SK-N-SH (cell line): ENCODE measurements at regions not wholly inside any gene's neighbourhood (a gene's known extent, or its start where the extent isn't known, plus 50 kb on each side); places are given as distances from the start of the nearest gene placed in this dataset.

Source experiments
- CTCF ChIA-PET: fragments of 300-600, 350-600 bp; formaldehyde crosslinking; extraction: SDS; loops from one replicate; lab custom pipeline; 2021; lab: Yijun Ruan, JAX
- POLR2A ChIA-PET: fragments of 350-600 bp; sonication (Branson Sonifier 250); formaldehyde crosslinking; extraction: SDS; loops from one replicate; lab custom pipeline; 2020; ENCODE audit warnings: antibody characterized with exemption, inconsistent platforms; lab: Yijun Ruan, JAX
- DNase-seq: peaks from one replicate; pipeline ENCODE4 v3.0.0; 2012
- H2AFZ ChIP-seq: fragments of 200-600 bp; sonication (generic); 2 replicates; pipeline ENCODE4 v1.8.1; 2016; ENCODE audit warnings: antibody characterized with exemption, mild to moderate bottlenecking, low read depth
- H3F3A ChIP-seq: fragments of 200-600 bp; sonication (generic); replicated peaks from 2 replicates; pipeline ENCODE3; 2016; ENCODE audit warnings: antibody characterized with exemption, mild to moderate bottlenecking; ENCODE audit not compliant: insufficient read depth
- H3K27ac ChIP-seq, 2 experiments: fragments of 200-500 bp in 1 of 2; fragments of 200-600 bp in 1 of 2; sonication (Bioruptor generic) in 1 of 2; sonication (generic), shearing (Covaris generic) in 1 of 2; 2 replicates each; pipeline versions ENCODE4 v1.5.1 to v1.6.1; 2014 to 2016; ENCODE audit warnings: low read depth in 2 of 2, inconsistent platforms in 1 of 2, low read length in 1 of 2, mild to moderate bottlenecking in 1 of 2, mixed read lengths in 1 of 2
- H3K27me3 ChIP-seq: fragments of 200-600 bp; sonication (generic), shearing (Covaris generic); 2 replicates; pipeline ENCODE4 v1.6.1; 2016; ENCODE audit warnings: mixed run types; ENCODE audit not compliant: insufficient read depth
- H3K36me3 ChIP-seq, 2 experiments: fragments of 200-500 bp in 1 of 2; fragments of 200-600 bp in 1 of 2; sonication (Bioruptor generic) in 1 of 2; sonication (generic) in 1 of 2; replicated peaks in 1 of 2; 2 replicates each; pipeline versions ENCODE3 to v1.5.1; 2014 to 2016; ENCODE audit warnings: low read length in 1 of 2, mild to moderate bottlenecking in 1 of 2; ENCODE audit not compliant: insufficient read depth in 2 of 2, control insufficient read depth in 1 of 2
- H3K4me1 ChIP-seq, 2 experiments: fragments of 200-500 bp in 1 of 2; fragments of 200-600 bp in 1 of 2; sonication (Bioruptor generic) in 1 of 2; sonication (generic), shearing (Covaris generic) in 1 of 2; 2 replicates each; pipeline versions ENCODE4 v1.5.1 to v1.6.1; 2014 to 2016; ENCODE audit warnings: low read depth in 1 of 2, low read length in 1 of 2, mixed run types in 1 of 2; ENCODE audit not compliant: insufficient read depth in 2 of 2, control insufficient read depth in 1 of 2
- H3K4me2 ChIP-seq: fragments of 200-600 bp; sonication (generic), shearing (Covaris generic); 2 replicates; pipeline ENCODE4 v1.6.1; 2017; ENCODE audit warnings: mixed run types
- H3K4me3 ChIP-seq, 2 experiments: fragments of 200-500 bp in 1 of 2; fragments of 200-600 bp in 1 of 2; sonication (Bioruptor generic) in 1 of 2; sonication (generic), shearing (Covaris generic) in 1 of 2; 2 replicates each; pipeline versions ENCODE4 v1.5.1 to v1.8.1; 2014 to 2016; ENCODE audit warnings: low read depth in 2 of 2, inconsistent platforms in 1 of 2, low read length in 1 of 2, mild to moderate bottlenecking in 1 of 2, mixed read lengths in 1 of 2, moderate library complexity in 1 of 2
- H3K79me2 ChIP-seq: fragments of 200-600 bp; sonication (generic); 2 replicates; pipeline ENCODE4 v1.8.1; 2017; ENCODE audit warnings: mild to moderate bottlenecking; ENCODE audit not compliant: insufficient read depth
- H3K9ac ChIP-seq: fragments of 200-600 bp; sonication (generic); 2 replicates; pipeline ENCODE4 v1.6.1; 2017; ENCODE audit warnings: mixed run types
- H3K9me2 ChIP-seq: fragments of 200-600 bp; sonication (generic); 2 replicates; pipeline ENCODE4 v1.6.1; 2017; ENCODE audit warnings: mixed run types
- H3K9me3 ChIP-seq: fragments of 200-600 bp; sonication (generic); 2 replicates; pipeline ENCODE4 v1.6.1; 2017; ENCODE audit warnings: mixed run types, mild to moderate bottlenecking, moderate library complexity
- H4K20me1 ChIP-seq: fragments of 200-600 bp; sonication (generic); 2 replicates; pipeline ENCODE4 v1.6.1; 2017; ENCODE audit warnings: mild to moderate bottlenecking, mixed run types; ENCODE audit not compliant: insufficient read depth
- CHD2 ChIP-seq: fragments of 150-350 bp; IDR thresholded peaks from 2 replicates; pipeline ENCODE4 v1.6.1; 2018; ENCODE audit warnings: low read length; ENCODE audit not compliant: partially characterized antibody
- EP300 ChIP-seq, 2 experiments: IDR thresholded peaks; 2 replicates each; pipeline versions ENCODE4 v1.4.0 to v1.6.1; 2012; ENCODE audit warnings: borderline replicate concordance in 1 of 2, low read depth in 1 of 2, low read length in 1 of 2
- EZH2phosphoT487 ChIP-seq: fragments of 200-600 bp; sonication (generic); IDR thresholded peaks from 2 replicates; pipeline ENCODE4 v1.6.1; 2017; ENCODE audit warnings: low read depth, mixed run types, mild to moderate bottlenecking, antibody characterized with exemption, moderate library complexity, borderline replicate concordance
- FOSL2 ChIP-seq: IDR thresholded peaks from 2 replicates; pipeline ENCODE4 v1.4.0; 2012; ENCODE audit warnings: low read depth, mild to moderate bottlenecking, moderate library complexity, borderline replicate concordance
- FOXJ3 ChIP-seq: sonication (generic); formaldehyde crosslinking; IDR thresholded peaks from 2 replicates; pipeline ENCODE4 v1.5.1; 2020; ENCODE audit warnings: mild to moderate bottlenecking, missing genetic modification reagents
- FOXM1 ChIP-seq: IDR thresholded peaks from 2 replicates; pipeline ENCODE4 v1.4.0; 2012; ENCODE audit warnings: low read depth, mild to moderate bottlenecking
- GABPA ChIP-seq: IDR thresholded peaks from 2 replicates; pipeline ENCODE4 v1.4.0; 2012; ENCODE audit warnings: low read depth, mild to moderate bottlenecking
- IRF3 ChIP-seq: fragments of 150-350 bp; IDR thresholded peaks from 2 replicates; pipeline ENCODE4 v1.6.1; 2016; ENCODE audit warnings: mild to moderate bottlenecking, low read depth, low read length
- JUND ChIP-seq: IDR thresholded peaks from 2 replicates; pipeline ENCODE4 v1.4.0; 2012
- MAX ChIP-seq: IDR thresholded peaks from 2 replicates; pipeline ENCODE4 v1.4.0; 2012; ENCODE audit warnings: low read depth
- MEF2A ChIP-seq: IDR thresholded peaks from 2 replicates; pipeline ENCODE4 v1.4.0; 2012; ENCODE audit warnings: low read depth, borderline replicate concordance
- MXI1 ChIP-seq: IDR thresholded peaks from 2 replicates; pipeline ENCODE4 v1.6.1; 2012; ENCODE audit warnings: mild to moderate bottlenecking, low read depth, low read length, improper control_type of control experiment
- NFIC ChIP-seq: IDR thresholded peaks from 2 replicates; pipeline ENCODE4 v1.4.0; 2012; ENCODE audit warnings: borderline replicate concordance
- PBX3 ChIP-seq: IDR thresholded peaks from 2 replicates; pipeline ENCODE4; 2012
- POLR2AphosphoS5 ChIP-seq: IDR thresholded peaks from 2 replicates; pipeline ENCODE4 v1.6.1; 2012; ENCODE audit warnings: low read depth, low read length
- RCOR1 ChIP-seq: fragments of 150-350 bp; IDR thresholded peaks from 2 replicates; pipeline ENCODE4 v1.6.1; 2017; ENCODE audit warnings: antibody characterized with exemption, low read length
- RFX5 ChIP-seq: IDR thresholded peaks from 2 replicates; pipeline ENCODE4 v1.6.1; 2012; ENCODE audit warnings: mild to moderate bottlenecking, improper control_type of control experiment, low read length
- RXRA ChIP-seq: IDR thresholded peaks from 2 replicates; pipeline ENCODE4 v1.4.0; 2012; ENCODE audit warnings: low read depth, mild to moderate bottlenecking, borderline replicate concordance
- SIN3A ChIP-seq: IDR thresholded peaks from 2 replicates; pipeline ENCODE4 v1.6.1; 2012; ENCODE audit warnings: low read depth, mild to moderate bottlenecking, low read length, moderate library complexity, borderline replicate concordance
- SMC3 ChIP-seq: IDR thresholded peaks from 2 replicates; pipeline ENCODE4 v1.6.1; 2012; ENCODE audit warnings: low read depth, low read length, improper control_type of control experiment
- TAF1 ChIP-seq: IDR thresholded peaks from 2 replicates; pipeline ENCODE4 v1.6.1; 2012; ENCODE audit warnings: low read depth, mild to moderate bottlenecking, low read length, moderate library complexity, borderline replicate concordance
- TCF12 ChIP-seq: IDR thresholded peaks from 2 replicates; pipeline ENCODE4 v1.4.0; 2012
- USF1 ChIP-seq: IDR thresholded peaks from 2 replicates; pipeline ENCODE4 v1.4.0; 2012; ENCODE audit warnings: low read depth, borderline replicate concordance
- YY1 ChIP-seq: IDR thresholded peaks from 2 replicates; pipeline ENCODE4 v1.4.0; 2012; ENCODE audit warnings: low read depth, mild to moderate bottlenecking
- ZBTB33 ChIP-seq: IDR thresholded peaks from 2 replicates; pipeline ENCODE4 v1.4.0; 2012; ENCODE audit warnings: low read depth, borderline replicate concordance
- WGBS: methylation state at CpG from one replicate; pipeline ENCODE4 v1.1.6; 2017; ENCODE audit warnings: low lambda C conversion rate; 5-methylcytosine and 5-hydroxymethylcytosine counted together

- H4K20me1 ChIP-seq: no peaks in the 10 kb centered on the region
- H3K4me2 ChIP-seq: no peak overlapping the region
- H3K79me2 ChIP-seq: no peaks in the 10 kb centered on the region
- WGBS: 35% methylated on average over 2 of the region's 2 CpGs
- H3K4me1 ChIP-seq: no peaks in the 10 kb centered on the region; a peak in 1 of 4 replicates
- H3K27ac ChIP-seq: no peak overlapping the region
- H3K36me3 ChIP-seq: no peaks in the 10 kb centered on the region
- TF ChIP-seq USF1 (no peak), FOSL2 (no peak), TCF12 (no peak), TAF1 (no peak), RXRA (no peak), ZBTB33 (no peak), MXI1 (no peak), FOXJ3 (no peak), IRF3 (no peak), MEF2A (no peak), POLR2AphosphoS5 (no peak), NFIC (no peak), RCOR1 (no peak)
- ChIA-PET CTCF (no interaction called here), POLR2A (no interaction called here)
- H3K9ac ChIP-seq: no peak overlapping the region
- no peaks in the 10 kb centered on the region for H3K9me3 ChIP-seq
- no peaks in the 10 kb centered on the region for H3F3A ChIP-seq
- no peaks in the 10 kb centered on the region; the same call in 1 of the 2 replicates for H3K9me2 ChIP-seq
- H2AFZ ChIP-seq: no peak overlapping the region
- H3K27me3 ChIP-seq: no peaks in the 10 kb centered on the region
- no peak for DNase-seq
- H3K4me3 ChIP-seq: no peak overlapping the region
Measured at GRCh38 chr18:39561126-39561525, 1995.5 kb upstream of the CELF4 start.

- DNase-seq: no peak
- CTCF ChIA-PET: interaction anchor here (0.6 kb wide), 1 partner anchor 22 kb away, joined by 3 read pairs; no protein-coding TSS in a partner anchor
- no peak for TF ChIP-seq NFIC
- TF ChIP-seq GABPA: no peak
- no peak for TF ChIP-seq PBX3
- no peak for TF ChIP-seq SMC3
- no peak for TF ChIP-seq CHD2
- no peak for TF ChIP-seq MAX
- TF ChIP-seq EZH2phosphoT487: no peak
- TF ChIP-seq EP300 (IDR thresholded peaks at IDR 0.05; ENCODE audit: borderline replicate concordance in 1 of 2, low read depth in 1 of 2, low read length in 1 of 2): no peak
- TF ChIP-seq JUND: no peak
- TF ChIP-seq FOXM1: no peak
- no peak for TF ChIP-seq IRF3
- TF ChIP-seq RFX5: no peak
- no peak for TF ChIP-seq SIN3A
- no peak for TF ChIP-seq YY1
Measured at GRCh38 chr18:39558658-39559057, 1993.1 kb upstream of the CELF4 start.

More at GRCh38 chr18:39558658-39559057, 1993.1 kb upstream of the CELF4 start:
- Histone ChIP-seq H3K4me2 (no peak overlapping the region), H3K4me1 (no peaks in the 10 kb centered on the region; a peak in 1 of 4 replicates), H3K9ac (no peak overlapping the region), H3K27ac (no peak overlapping the region), H3F3A (no peaks in the 10 kb centered on the region), H3K27me3 (no peaks in the 10 kb centered on the region), H3K9me2 (no peaks in the 10 kb centered on the region; the same call in 1 of the 2 replicates), H4K20me1 (no peaks in the 10 kb centered on the region), H3K36me3 (no peaks in the 10 kb centered on the region), H3K79me2 (no peaks in the 10 kb centered on the region), H2AFZ (no peak overlapping the region), H3K4me3 (no peak overlapping the region), H3K9me3 (no peaks in the 10 kb centered on the region)
- POLR2A ChIA-PET: no interaction called here
